GM21529 (cell line): ENCODE measurements at regions not wholly inside any gene's neighbourhood (a gene's known extent, or its start where the extent isn't known, plus 50 kb on each side); places are given as distances from the start of the nearest gene placed in this dataset.
A peak's percentile ranks its signal among the peaks of the same experiment; 100 is the strongest.
"Not testable (repeated sequence)": the region's sequence is repeated elsewhere in the genome, so short reads cannot be mapped to it uniquely, and the experiment has no call there.

Experiments
- ATAC-seq: cut with Tn5 transposase; IDR thresholded peaks from one replicate; pipeline ENCODE4 v1.9.1; 2021; ENCODE audit not compliant: unreplicated experiment

- no peak for ATAC-seq
These were observed 161.8 kb downstream of the EDEM1 start for GRCh38 chr3:5349343-5349742.

- ATAC-seq, result no peak
These were observed 169.6 kb downstream of the EDEM1 start for GRCh38 chr3:5357089-5357488.

GRCh38 chr3:5358911-5359310 is 171.4 kb downstream of the EDEM1 start:
- no peak for ATAC-seq

GRCh38 chr3:5360453-5360852 is 172.9 kb downstream of the EDEM1 start:
- ATAC-seq, result no peak

GRCh38 chr3:5366746-5367145 is 179.2 kb downstream of the EDEM1 start:
- no peak for ATAC-seq

GRCh38 chr3:5371555-5371954 is 184.0 kb downstream of the EDEM1 start:
- ATAC-seq, result not testable (repeated sequence)

GRCh38 chr3:5376761-5377160 is 189.3 kb downstream of the EDEM1 start:
- ATAC-seq, result no peak

- ATAC-seq, result not testable (repeated sequence)
These were observed 191.8 kb downstream of the EDEM1 start for GRCh38 chr3:5379266-5379665.

- ATAC-seq, result not testable (repeated sequence)
These were observed 196.2 kb downstream of the EDEM1 start for GRCh38 chr3:5383486-5384263.

GRCh38 chr3:5384557-5385236 is 197.2 kb downstream of the EDEM1 start:
- no peak for ATAC-seq

GRCh38 chr3:5388091-5388490 is 200.6 kb downstream of the EDEM1 start:
- no peak for ATAC-seq

- no peak for ATAC-seq
These were observed 201.6 kb downstream of the EDEM1 start for GRCh38 chr3:5389057-5389456.

- ATAC-seq, result peak; percentile 72
These were observed 202.7 kb downstream of the EDEM1 start for GRCh38 chr3:5390221-5390620.

- ATAC-seq, result no peak
These were observed 203.6 kb downstream of the EDEM1 start for GRCh38 chr3:5390936-5391625.

- no peak for ATAC-seq
These were observed 213.5 kb downstream of the EDEM1 start for GRCh38 chr3:5401002-5401401.

GRCh38 chr3:5404718-5405117 is 217.2 kb downstream of the EDEM1 start:
- no peak for ATAC-seq

- no peak for ATAC-seq
These were observed 224.3 kb downstream of the EDEM1 start for GRCh38 chr3:5411786-5412185.

- ATAC-seq, result no peak
These were observed 235.6 kb downstream of the EDEM1 start for GRCh38 chr3:5423076-5423475.

- no peak for ATAC-seq
These were observed 236.0 kb downstream of the EDEM1 start for GRCh38 chr3:5423523-5423922.

- ATAC-seq, result no peak
These were observed 237.9 kb downstream of the EDEM1 start for GRCh38 chr3:5425371-5425770.

- peak; percentile 43 for ATAC-seq
These were observed 238.8 kb downstream of the EDEM1 start for GRCh38 chr3:5426094-5426883.
